Spleen (tissue), 7 donors: ENCODE measurements at regions not wholly inside any gene's neighbourhood (a gene's known extent, or its start where the extent isn't known, plus 50 kb on each side); places are given as distances from the start of the nearest gene placed in this dataset.

ENCODE experiments used
- CTCF ChIP-seq, 11 experiments: fragments of 200-600 bp in 7 of 11; fragments of 450-650 bp in 4 of 11; sonication (generic) in 4 of 11; IDR thresholded peaks in 8 of 11; conservative IDR thresholded peaks in 3 of 11; 1 replicate in 7 of 11; 2 replicates in 4 of 11; pipeline versions ENCODE4 v1.4.0 to v1.8.0; 2016 to 2021; ENCODE audit warnings: antibody characterized with exemption in 11 of 11, inconsistent platforms in 4 of 11, mild to moderate bottlenecking in 1 of 11
- POLR2A ChIP-seq, 3 donors: fragments of 450-650 bp; IDR thresholded peaks; one replicate each; pipeline ENCODE4 v1.5.1; 2017; ENCODE audit warnings: antibody characterized with exemption in 3 of 3, mild to moderate bottlenecking in 1 of 3
- POLR2AphosphoS5 ChIP-seq, 3 donors: sonication (generic); formaldehyde crosslinking; IDR thresholded peaks; one replicate each; pipeline ENCODE4 v1.5.1; 2017; ENCODE audit warnings: antibody characterized with exemption in 3 of 3
- donor health status: DM: no; HTN: no; CAD: no; lungs with moderate emphysema.
- donor health status: DM: no; HTN: no; CAD: no.
- donor health status: DM: no; HTN: no; CAD: no.

DNA sequence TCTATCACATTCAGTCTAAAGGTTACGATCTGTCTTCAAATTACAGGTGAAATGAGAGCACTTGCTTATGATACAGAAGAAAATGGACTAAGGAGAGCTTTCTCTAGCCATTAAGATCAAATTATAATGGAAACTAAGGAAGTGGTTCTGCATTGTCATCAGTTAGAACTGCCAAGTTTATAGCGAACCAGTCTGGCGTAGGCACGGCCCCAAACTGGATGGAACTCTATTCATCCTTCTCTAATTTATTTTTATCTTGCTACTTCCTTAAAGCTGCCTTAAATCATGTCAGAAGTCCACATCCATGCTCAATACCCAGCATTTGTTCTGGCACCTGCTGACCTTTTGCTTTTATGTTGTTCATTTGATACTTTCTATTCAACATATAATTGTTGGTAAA, 63.7 kb upstream of the APBB1IP start:
- no peak for TF ChIP-seq POLR2A (IDR thresholded peaks at IDR 0.05)
- no peak for TF ChIP-seq CTCF (IDR thresholded peaks at IDR 0.05 in 8 of 11, conservative IDR thresholded peaks at IDR 0.05 in 3 of 11)
- TF ChIP-seq POLR2AphosphoS5 (IDR thresholded peaks at IDR 0.05), result no peak
